ENCODE measurements at regions not wholly inside any gene's neighbourhood (a gene's known extent, or its start where the extent isn't known, plus 50 kb on each side); places are given as distances from the start of the nearest gene placed in this dataset.

DNA sequence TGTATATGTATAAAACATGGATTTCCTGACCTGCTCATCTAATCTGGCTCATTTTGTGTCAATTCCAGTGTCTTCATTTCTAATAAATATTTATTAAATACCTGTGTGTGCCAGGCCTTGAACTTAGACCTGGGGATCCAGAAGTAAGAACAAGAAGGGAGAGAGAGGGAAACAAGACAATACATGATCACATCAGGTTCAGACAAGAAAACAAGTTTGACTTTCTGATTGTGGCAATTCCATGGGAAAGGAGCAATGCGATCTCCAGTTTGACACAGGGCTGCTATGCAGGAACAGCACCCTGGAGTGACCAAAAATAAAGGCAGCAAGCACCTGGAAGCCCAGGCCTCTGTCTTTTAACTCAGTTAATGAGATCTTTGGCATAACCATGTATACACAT lies 198.1 kb upstream of the ACTBL2 start:
- TF ChIP-seq EZH2 (IDR thresholded peaks at IDR 0.05; ENCODE audit: borderline replicate concordance, low read depth, low read length, severe bottlenecking) = no peak
- TF ChIP-seq, protein P1, sequence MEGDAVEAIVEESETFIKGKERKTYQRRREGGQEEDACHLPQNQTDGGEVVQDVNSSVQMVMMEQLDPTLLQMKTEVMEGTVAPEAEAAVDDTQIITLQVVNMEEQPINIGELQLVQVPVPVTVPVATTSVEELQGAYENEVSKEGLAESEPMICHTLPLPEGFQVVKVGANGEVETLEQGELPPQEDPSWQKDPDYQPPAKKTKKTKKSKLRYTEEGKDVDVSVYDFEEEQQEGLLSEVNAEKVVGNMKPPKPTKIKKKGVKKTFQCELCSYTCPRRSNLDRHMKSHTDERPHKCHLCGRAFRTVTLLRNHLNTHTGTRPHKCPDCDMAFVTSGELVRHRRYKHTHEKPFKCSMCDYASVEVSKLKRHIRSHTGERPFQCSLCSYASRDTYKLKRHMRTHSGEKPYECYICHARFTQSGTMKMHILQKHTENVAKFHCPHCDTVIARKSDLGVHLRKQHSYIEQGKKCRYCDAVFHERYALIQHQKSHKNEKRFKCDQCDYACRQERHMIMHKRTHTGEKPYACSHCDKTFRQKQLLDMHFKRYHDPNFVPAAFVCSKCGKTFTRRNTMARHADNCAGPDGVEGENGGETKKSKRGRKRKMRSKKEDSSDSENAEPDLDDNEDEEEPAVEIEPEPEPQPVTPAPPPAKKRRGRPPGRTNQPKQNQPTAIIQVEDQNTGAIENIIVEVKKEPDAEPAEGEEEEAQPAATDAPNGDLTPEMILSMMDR (IDR thresholded peaks at IDR 0.05; ENCODE audit: borderline replicate concordance, extremely low read depth, low read length, poor library complexity, severe bottlenecking) = no peak
